ENCODE measurements at regions not wholly inside any gene's neighbourhood (a gene's known extent, or its start where the extent isn't known, plus 50 kb on each side); places are given as distances from the start of the nearest gene placed in this dataset.

GRCh38 chr22:25383278-25383820 lies 163.9 kb downstream of the CRYBB2 start:
- ATAC-seq (peak; percentile 59 to 85 (median 76)), DNase-seq (peak in 1 of 3 donors; percentile 63)
- H3K4me1 ChIP-seq = peaks cover 0 to 30% (median 12%) of the 10 kb centered on the region in 4 donors
- no peaks in the 10 kb centered on the region for H3K27me3 ChIP-seq
- H3K27ac ChIP-seq = peak overlapping the region in 1 of 3 donors; percentile 51
- peaks cover 0 to 12% (median 0%) of the 10 kb centered on the region in 4 donors for H3K36me3 ChIP-seq
- no peak overlapping the region for H3K4me3 ChIP-seq
- WGBS (ENCODE audit: insufficient coverage, low coverage, low lambda C conversion rate, missing lambda C conversion rate) = 5% methylated on average over 8 of the region's 15 CpGs
- no peaks in the 10 kb centered on the region for H3K9me3 ChIP-seq
- intact Hi-C loops (cut with DNase I) = no loop called here
- TF ChIP-seq CTCF (IDR thresholded peaks at IDR 0.05) (no peak), POLR2A (IDR thresholded peaks at IDR 0.05) (no peak)

GRCh38 chr22:25383892-25384291 lies 164.5 kb downstream of the CRYBB2 start:
- Histone ChIP-seq H3K27me3 (no peaks in the 10 kb centered on the region), H3K36me3 (peaks cover 0 to 12% (median 0%) of the 10 kb centered on the region in 4 donors), H3K4me3 (no peak overlapping the region), H3K9me3 (no peaks in the 10 kb centered on the region), H3K27ac (peak overlapping the region in 1 of 3 donors; percentile 51), H3K4me1 (peaks cover 0 to 30% (median 14%) of the 10 kb centered on the region in 4 donors)
- intact Hi-C loops (cut with DNase I) = no loop called here
- TF ChIP-seq POLR2A (IDR thresholded peaks at IDR 0.05) (no peak), CTCF (IDR thresholded peaks at IDR 0.05) (no peak)
- ATAC-seq = peak in 2 of 4 donors; percentile 3 to 6
- DNase-seq = no peak
- WGBS (ENCODE audit: insufficient coverage, low coverage, low lambda C conversion rate, missing lambda C conversion rate) = 86% methylated on average over 9 of the region's 18 CpGs

GRCh38 chr22:25386538-25386884 lies 167.1 kb downstream of the CRYBB2 start:
- intact Hi-C loops (cut with DNase I) = no loop called here
- WGBS (ENCODE audit: insufficient coverage, low coverage, low lambda C conversion rate, missing lambda C conversion rate) = 41% methylated on average over 5 of the region's 9 CpGs
- Histone ChIP-seq H3K4me1 (peaks cover 0 to 54% (median 26%) of the 10 kb centered on the region in 4 donors), H3K9me3 (no peaks in the 10 kb centered on the region), H3K36me3 (no peaks in the 10 kb centered on the region), H3K27me3 (no peaks in the 10 kb centered on the region), H3K27ac (no peak overlapping the region), H3K4me3 (no peak overlapping the region)
- ATAC-seq (no peak), DNase-seq (no peak)
- TF ChIP-seq POLR2A (IDR thresholded peaks at IDR 0.05) = no peak
- TF ChIP-seq CTCF (IDR thresholded peaks at IDR 0.05) = no peak

- ATAC-seq (no peak), DNase-seq (no peak)
- Histone ChIP-seq H3K27ac (no peak overlapping the region), H3K4me3 (no peak overlapping the region), H3K36me3 (no peaks in the 10 kb centered on the region), H3K4me1 (peaks cover 0 to 67% (median 32%) of the 10 kb centered on the region in 4 donors), H3K27me3 (no peaks in the 10 kb centered on the region), H3K9me3 (no peaks in the 10 kb centered on the region)
- WGBS (ENCODE audit: insufficient coverage, low coverage, low lambda C conversion rate, missing lambda C conversion rate) = 95% methylated on average over 8 of the region's 12 CpGs
- TF ChIP-seq POLR2A (IDR thresholded peaks at IDR 0.05) (no peak), CTCF (IDR thresholded peaks at IDR 0.05) (no peak)
- intact Hi-C loops (cut with DNase I) = no loop called here
These were observed 169.0 kb downstream of the CRYBB2 start for GRCh38 chr22:25388415-25388814.
